ENCODE measurements at regions not wholly inside any gene's neighbourhood (a gene's known extent, or its start where the extent isn't known, plus 50 kb on each side); places are given as distances from the start of the nearest gene placed in this dataset.

GRCh38 chr5:152337484-152337883 lies 67.6 kb downstream of the NMUR2 start:
- DNase-seq = no peak

DNA sequence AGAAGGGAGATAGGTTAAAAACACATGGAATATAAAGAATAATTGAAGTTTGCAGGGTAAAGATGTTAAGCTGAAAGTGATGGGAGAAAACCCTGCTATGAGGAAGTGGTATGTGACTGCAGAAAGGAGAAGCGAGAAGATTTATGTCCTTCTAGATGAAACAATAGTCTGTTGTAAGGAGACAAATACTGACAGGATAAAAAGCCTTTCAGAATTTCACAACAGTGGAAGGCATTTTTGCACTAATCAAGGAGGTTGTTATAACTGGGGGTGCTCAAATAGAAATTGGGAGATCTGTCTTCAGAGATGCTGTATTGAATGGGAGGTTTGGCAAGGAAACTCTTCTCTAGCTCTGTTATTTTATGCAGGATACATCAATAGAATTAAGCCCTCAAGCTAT lies 69.6 kb downstream of the NMUR2 start:
- no peak for DNase-seq

DNA sequence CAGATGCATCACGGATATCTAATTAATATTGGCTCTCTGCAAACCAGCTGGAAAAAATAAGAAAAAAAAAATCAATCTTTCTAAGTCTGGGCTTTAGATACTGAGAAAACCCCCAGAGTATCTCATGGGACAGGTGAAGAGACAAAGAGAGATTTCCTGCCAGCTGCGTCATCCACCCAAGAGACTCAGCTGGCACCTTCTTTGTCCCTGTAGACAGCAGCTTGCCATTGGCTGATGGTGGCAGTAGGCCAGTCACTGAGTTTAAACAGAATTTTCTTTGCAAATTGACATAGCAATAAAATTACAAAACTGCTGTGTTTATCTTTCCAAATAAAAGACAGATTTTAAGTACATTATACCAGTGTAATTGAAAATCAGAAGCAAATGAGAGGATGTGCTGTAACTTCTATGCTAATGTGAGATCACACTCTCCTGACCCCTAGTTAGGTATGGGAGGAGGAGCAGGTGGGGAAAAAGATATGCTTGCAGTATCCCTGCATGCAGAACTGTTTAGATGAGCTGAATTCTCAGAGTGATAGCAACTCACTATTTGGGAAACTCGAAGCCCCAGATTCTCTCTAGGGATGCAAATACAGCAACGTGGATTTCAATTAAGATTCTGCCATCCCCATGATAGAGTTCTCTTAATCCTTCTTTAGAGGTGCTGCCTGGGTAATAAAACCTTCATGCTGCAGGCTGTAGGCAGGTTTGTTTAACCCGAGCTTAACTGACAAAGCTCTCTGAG lies 72.2 kb downstream of the NMUR2 start:
- DNase-seq = no peak

DNA sequence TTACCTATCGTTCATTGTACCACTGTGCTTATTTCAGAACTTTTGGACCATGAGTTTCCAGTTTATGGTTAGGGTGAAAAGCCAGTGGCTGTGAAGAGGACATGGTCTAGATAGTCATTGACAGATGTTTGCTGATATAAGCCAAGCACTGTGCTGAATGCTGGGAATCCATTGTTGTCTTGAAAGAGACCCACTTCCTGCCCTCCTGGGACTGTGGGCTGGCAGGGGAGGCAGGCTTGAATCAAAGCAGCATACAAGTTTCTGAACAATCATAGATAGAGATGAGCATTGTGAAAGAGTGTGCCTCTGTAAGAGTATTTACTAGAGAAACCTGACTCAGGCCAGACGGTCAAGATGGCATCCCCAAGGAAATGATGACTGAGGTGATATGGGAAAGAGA lies 73.4 kb downstream of the NMUR2 start:
- no peak for DNase-seq

DNA sequence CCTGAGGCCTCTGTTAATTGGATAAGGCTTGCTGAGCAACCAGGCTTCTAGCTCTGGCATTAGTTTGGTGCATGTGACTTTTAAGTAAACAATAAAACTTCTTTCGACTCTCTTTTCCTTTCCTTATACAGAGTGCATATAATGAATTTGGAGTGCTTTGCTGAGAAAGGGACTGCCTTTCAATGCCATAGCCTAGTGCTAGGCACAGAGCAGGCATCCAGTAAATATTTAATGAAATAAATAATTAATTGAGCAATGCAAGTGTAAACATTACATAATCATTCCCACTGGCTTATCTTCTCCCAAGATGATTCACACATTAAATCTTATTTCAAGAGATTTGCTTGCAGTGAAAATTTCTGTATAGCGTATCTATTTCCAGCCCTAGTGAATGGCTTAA lies 74.1 kb downstream of the NMUR2 start:
- DNase-seq = no peak

DNA sequence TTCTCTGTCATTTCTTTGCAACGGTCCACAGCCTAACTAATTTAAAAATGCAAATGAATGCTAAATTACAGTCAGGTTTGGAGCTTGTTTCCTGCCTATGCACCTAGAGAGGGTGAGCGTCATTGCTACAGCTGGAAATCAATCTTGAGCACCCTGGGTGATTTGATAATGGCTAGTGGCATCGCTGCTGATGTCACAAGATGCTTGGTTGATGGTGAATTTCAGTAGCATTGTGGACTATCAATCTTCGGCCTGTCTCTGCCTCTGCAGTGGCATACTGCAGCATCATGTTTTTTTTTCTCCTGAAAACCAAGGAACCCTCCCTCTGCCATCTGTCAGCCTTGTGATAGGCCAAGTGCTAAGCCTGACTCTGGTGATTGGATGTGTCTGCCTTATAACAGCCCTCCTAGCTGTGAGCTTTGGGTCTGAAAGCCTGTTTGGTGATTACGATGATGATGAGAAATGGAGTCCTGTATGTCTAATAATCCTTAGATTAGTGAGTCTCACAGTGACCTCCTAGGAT lies 75.3 kb downstream of the NMUR2 start:
- DNase-seq = no peak

DNA sequence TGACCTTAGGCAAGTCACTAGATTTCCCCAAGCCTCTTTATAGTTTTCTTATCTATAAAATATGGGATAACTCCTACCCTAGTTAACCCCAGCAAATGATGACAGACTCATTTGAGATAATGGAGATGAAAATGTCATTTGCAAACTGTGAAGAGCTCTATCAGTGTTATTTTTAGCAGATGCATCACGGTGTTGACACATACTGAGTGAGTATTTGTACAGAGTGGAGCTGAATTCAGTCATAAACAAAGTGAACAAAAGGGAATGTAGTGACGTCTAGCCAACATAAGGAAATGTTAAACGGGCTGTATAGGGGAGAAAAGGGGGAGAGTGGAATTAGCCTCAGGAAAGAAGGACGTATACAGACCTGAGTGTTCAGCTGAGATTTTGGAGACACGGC lies 75.9 kb downstream of the NMUR2 start:
- no peak for DNase-seq

DNA sequence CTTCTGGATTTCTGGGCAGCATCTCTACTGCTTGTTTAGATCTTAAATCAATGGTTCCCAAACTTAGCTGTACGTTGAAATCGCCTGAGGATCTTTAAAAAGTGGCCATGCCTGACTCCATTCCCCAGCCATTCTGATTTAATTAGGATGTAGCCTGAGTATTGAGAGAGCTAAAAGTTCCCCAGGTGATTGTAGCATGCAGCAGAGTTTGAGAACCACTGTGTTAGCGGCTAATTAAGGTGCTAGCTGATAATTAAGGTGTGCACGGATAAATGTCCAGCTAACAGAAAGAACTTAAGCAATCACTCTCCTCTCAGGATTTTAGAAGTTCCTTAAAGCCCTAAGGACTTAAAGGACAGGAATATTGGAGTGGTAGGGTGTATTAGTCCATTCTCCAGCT lies 89.1 kb downstream of the NMUR2 start:
- DNase-seq = no peak

GRCh38 chr5:152314196-152314829 lies 90.8 kb downstream of the NMUR2 start:
- DNase-seq = no peak

DNA sequence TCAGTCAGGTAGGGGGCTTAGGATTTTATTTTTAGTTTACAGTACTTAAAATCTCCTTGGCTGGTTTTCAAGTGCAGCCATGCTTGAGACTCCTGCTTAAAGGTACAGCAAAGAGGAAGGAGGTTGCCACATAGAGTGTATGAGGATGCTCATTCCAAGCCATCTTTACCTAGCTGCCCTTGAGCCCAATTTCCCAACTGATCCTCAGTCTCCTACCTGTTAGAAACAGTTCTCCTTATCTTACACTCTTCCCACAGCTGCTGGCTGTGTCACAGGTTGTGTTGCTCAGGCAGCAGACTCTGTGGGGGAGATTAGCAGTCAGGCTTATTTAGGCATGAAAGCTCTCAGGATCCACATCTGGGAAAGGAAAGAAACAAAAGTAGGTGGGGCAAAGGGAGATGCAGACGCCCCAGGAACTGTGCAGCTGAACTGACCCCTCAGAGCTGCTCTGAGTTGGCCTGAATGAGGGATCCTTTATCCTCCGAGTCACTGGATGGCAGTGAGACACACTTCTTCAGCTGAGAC lies 95.1 kb downstream of the NMUR2 start:
- no peak for DNase-seq

GRCh38 chr5:152306386-152306785 lies 98.7 kb downstream of the NMUR2 start:
- no peak for DNase-seq

- DNase-seq = no peak
These were observed 99.6 kb downstream of the NMUR2 start for GRCh38 chr5:152305525-152305924.

DNA sequence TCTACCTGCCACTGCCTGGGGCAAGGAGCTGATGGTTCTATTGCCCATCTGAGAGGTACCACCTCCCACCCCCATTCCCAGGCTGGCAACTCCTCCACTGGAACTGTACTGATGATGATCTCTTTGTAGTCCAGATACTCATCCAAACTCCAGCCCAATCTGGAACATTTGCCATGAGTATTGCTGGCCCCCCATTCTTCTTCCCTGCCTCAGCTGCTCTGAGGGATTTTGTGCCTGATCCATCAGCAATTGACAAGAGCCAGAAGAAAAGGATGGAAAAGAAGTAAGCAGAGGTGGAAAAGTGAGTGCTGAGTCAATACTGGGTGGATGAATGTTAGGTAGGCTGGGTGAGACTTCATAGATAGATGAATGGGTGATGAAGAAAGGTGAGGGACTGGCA lies 101.2 kb downstream of the NMUR2 start:
- no peak for DNase-seq

- DNase-seq = no peak
These were observed 107.2 kb downstream of the NMUR2 start for GRCh38 chr5:152297866-152298265.

DNA sequence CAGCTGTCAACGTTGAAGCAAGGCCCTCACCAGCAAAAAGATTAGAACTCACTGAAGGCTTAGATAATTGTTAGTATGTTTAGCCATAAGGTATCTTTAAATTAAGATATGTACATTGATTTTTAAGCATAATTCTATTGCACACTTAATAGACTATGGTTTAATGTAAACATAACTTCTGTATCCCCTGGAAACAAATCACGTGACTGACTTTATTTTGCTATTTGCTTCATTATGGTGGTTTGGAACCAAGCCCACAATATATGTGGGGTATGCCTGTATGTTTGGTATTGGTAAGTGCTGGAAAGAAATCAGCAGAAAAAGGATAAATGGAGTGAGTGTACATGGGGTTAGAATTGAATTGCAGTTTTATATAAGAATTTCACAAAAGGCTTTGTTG lies 111.9 kb downstream of the NMUR2 start:
- no peak for DNase-seq

- DNase-seq = no peak
These were observed 114.9 kb downstream of the NMUR2 start for GRCh38 chr5:152290181-152290580.

GRCh38 chr5:152288917-152289595 lies 116.0 kb downstream of the NMUR2 start:
- DNase-seq = no peak

GRCh38 chr5:152288499-152288898 lies 116.6 kb downstream of the NMUR2 start:
- no peak for DNase-seq

GRCh38 chr5:152285764-152286163 lies 119.3 kb downstream of the NMUR2 start:
- DNase-seq = no peak

DNA sequence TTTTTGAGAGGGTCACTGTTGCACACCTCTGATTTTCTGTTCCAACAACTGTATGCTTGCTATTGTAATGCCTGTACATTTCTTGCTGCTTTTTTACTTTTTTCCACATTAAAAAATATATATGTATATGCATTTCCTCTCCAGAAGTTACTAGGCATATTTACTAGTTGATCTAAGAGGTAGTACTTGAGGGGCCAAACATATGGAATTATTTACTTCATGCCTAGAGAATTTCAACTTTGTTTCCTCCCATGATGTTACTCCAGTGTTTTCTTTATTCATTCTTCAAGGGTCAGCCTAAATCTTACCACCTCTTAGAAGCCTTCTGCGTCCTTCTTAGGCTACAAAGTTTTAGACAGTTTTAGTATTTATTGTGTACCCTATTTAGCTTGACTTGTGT lies 122.7 kb downstream of the NMUR2 start:
- no peak for DNase-seq

- DNase-seq = no peak
These were observed 127.1 kb downstream of the NMUR2 start for GRCh38 chr5:152277936-152278335.

- DNase-seq = no peak
These were observed 130.9 kb downstream of the NMUR2 start for GRCh38 chr5:152274224-152274623.

- no peak for DNase-seq
These were observed 133.7 kb downstream of the NMUR2 start for GRCh38 chr5:152271420-152271819.

- DNase-seq = no peak
These were observed 135.0 kb downstream of the NMUR2 start for GRCh38 chr5:152270096-152270495.
